CD1c-positive myeloid dendritic cell (primary cell): ENCODE measurements at regions not wholly inside any gene's neighbourhood (a gene's known extent, or its start where the extent isn't known, plus 50 kb on each side); places are given as distances from the start of the nearest gene placed in this dataset.

Experiments used
- DNase-seq: peaks from one replicate; pipeline ENCODE4 v3.0.0-alpha.2; 2016; ENCODE audit errors: extremely low spot score

GRCh38 chr18:47547539-47548202, 296.2 kb upstream of the SKOR2 start:
- DNase-seq = no peak

- no peak for DNase-seq
These were observed 294.2 kb upstream of the SKOR2 start for GRCh38 chr18:47545613-47546012.

- DNase-seq = no peak
These were observed 291.6 kb upstream of the SKOR2 start for GRCh38 chr18:47543080-47543479.

- no peak for DNase-seq
These were observed 291.1 kb upstream of the SKOR2 start for GRCh38 chr18:47542551-47542950.

GRCh38 chr18:47531717-47532116, 280.3 kb upstream of the SKOR2 start:
- no peak for DNase-seq

- DNase-seq = no peak
These were observed 279.2 kb upstream of the SKOR2 start for GRCh38 chr18:47530695-47531094.

GRCh38 chr18:47528343-47528742, 276.9 kb upstream of the SKOR2 start:
- no peak for DNase-seq

GRCh38 chr18:47526147-47526546, 274.7 kb upstream of the SKOR2 start:
- DNase-seq = no peak

GRCh38 chr18:47522359-47522758, 270.9 kb upstream of the SKOR2 start:
- DNase-seq = no peak

GRCh38 chr18:47520263-47520662, 268.8 kb upstream of the SKOR2 start:
- no peak for DNase-seq

- no peak for DNase-seq
These were observed 268.2 kb upstream of the SKOR2 start for GRCh38 chr18:47519706-47520105.

GRCh38 chr18:47519277-47519676, 267.8 kb upstream of the SKOR2 start:
- no peak for DNase-seq

GRCh38 chr18:47513614-47514013, 262.2 kb upstream of the SKOR2 start:
- DNase-seq = no peak

GRCh38 chr18:47512726-47513435, 261.4 kb upstream of the SKOR2 start:
- no peak for DNase-seq

- no peak for DNase-seq
These were observed 260.6 kb upstream of the SKOR2 start for GRCh38 chr18:47512056-47512455.

GRCh38 chr18:47510831-47511230, 259.4 kb upstream of the SKOR2 start:
- DNase-seq = no peak

- DNase-seq = no peak
These were observed 256.2 kb upstream of the SKOR2 start for GRCh38 chr18:47507651-47508050.

GRCh38 chr18:47506897-47507296, 255.4 kb upstream of the SKOR2 start:
- DNase-seq = no peak

- no peak for DNase-seq
These were observed 250.5 kb upstream of the SKOR2 start for GRCh38 chr18:47501946-47502345.

GRCh38 chr18:47500930-47501329, 249.5 kb upstream of the SKOR2 start:
- DNase-seq = no peak

GRCh38 chr18:47492691-47493090, 241.2 kb upstream of the SKOR2 start:
- no peak for DNase-seq

GRCh38 chr18:47490882-47491281, 239.4 kb upstream of the SKOR2 start:
- no peak for DNase-seq

GRCh38 chr18:47485221-47485797, 233.8 kb upstream of the SKOR2 start:
- DNase-seq = no peak
